Frontal cortex (tissue), 3 donors: ENCODE measurements at regions not wholly inside any gene's neighbourhood (a gene's known extent, or its start where the extent isn't known, plus 50 kb on each side); places are given as distances from the start of the nearest gene placed in this dataset.

ENCODE experiments used
- DNase-seq, 2 donors: peaks; one replicate each; pipeline ENCODE4 v3.0.0; 2012; ENCODE audit warnings: low spot score in 2 of 2
- FAIRE-seq: peaks from 2 replicates; lab custom pipeline; 2012; peaks lifted over from hg19 to GRCh38; lab: Jason Lieb, UNC
- donor health status: control.
- donor health status: control.
- donor health status: control.

DNA sequence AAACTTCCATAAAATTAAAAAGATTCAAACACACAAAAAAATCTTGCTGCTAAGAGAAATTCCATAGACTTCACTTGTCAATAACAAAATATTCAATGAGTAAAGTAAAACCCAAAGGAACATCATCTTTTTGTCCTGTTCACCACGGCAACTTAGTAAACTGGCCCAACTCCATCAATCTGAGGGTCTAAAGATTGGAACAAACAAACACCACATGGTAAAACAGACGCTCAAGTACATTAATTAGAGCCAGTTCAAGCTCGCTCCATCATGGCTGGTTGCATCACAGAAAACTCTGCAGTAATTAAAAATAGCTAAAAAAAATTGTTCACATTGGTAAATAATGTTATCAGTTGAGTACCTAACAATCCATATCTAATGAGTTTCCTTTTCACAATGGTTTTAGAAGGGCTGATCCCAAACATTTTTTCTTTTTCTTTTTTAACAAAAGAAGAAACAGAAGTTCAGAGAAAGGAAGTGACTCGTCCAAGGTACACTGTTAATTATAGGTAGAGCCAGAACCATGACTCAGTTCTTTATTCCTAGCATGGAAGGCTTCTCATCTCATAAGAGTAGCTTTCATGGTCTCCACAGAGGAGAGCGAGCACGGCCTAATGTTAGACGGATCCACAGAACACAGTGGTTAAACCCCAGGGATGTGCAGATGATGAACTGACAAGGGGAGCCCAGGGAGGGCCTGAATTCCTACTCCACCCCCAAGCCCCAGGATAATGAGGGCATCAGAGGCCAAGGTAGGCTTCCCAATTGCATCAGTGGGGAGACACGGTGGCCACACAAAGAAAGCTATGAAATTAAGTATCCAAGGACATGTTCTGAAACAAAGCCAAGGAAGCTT lies 79.2 kb upstream of the ARHGEF3 start:
- DNase-seq (no peak), FAIRE-seq (no peak)

DNA sequence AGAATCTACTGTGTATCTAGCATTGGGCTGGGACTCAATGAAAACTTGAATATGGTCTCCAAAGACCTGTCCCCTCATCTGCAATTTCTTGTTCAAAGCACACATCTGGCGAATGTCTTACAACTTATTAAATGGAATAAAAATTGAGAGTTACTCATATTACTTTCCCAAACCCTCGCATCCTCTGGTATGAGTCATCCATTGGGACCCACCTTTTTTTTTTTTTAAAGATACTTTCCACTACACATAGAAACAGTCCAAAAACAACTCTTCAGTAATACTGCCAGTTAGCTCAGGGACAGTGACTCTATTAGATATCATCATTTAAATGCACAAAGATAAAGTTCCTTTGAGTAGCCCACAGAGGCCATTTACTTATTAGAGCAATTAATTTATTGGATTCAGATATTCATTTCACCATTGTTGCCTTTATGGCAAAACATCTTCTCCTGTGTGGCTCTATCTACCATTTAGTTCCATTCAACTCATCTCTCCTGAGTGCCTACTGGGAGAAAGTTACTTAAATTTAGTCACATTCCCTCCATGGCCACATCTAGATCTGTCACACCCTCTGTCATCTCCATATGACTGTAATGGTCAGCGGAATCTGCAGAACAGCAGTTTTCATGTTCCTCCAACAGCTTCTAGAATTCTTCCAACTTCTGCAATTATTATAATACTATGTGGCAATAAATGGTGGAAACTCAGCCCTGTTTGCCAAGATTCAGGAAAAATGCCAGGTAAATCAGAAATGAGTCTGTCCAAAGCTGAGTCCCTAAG lies 77.9 kb upstream of the ARHGEF3 start:
- DNase-seq: no peak
- no peak for FAIRE-seq

DNA sequence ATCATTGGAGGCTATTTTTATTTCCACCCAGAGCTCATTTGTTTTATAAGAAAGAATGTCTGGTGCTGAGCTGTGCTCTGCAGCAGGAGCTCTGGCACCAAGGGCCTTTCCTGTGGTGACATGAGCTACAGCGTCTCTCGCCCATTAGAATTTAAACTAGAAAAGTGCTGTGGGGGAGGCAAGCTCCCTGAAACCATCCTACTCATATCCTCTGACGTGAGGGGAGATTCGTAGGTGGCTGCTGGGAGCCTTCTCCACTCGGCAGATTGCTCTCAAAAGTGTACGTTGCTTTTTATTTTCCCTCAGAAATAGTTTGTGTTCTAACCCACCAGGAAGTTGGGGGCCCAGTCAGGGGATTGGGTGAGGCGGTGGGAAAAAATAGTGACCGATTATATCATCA lies 76.3 kb upstream of the ARHGEF3 start:
- FAIRE-seq (no peak), DNase-seq (peak in 1 of 2 donors; percentile 19)

DNA sequence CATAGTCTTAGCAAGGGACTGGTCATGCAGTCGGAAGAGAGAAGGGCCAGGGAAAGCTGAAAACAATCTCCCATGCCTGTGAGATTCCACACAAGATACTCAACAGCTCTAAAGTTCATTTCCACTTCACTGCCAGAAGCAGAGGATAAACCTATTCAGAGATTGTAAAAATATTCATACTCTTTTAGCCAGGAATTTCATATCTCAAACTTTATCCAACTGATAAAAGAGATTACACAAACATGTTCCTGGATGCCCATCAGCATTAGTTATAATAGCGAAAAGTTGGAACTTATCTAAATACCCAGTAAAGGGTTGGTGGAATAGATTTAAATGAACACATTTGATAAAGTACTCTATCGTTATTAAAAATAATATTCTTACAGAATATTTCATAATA lies 75.2 kb upstream of the ARHGEF3 start:
- FAIRE-seq (no peak), DNase-seq (no peak)

DNA sequence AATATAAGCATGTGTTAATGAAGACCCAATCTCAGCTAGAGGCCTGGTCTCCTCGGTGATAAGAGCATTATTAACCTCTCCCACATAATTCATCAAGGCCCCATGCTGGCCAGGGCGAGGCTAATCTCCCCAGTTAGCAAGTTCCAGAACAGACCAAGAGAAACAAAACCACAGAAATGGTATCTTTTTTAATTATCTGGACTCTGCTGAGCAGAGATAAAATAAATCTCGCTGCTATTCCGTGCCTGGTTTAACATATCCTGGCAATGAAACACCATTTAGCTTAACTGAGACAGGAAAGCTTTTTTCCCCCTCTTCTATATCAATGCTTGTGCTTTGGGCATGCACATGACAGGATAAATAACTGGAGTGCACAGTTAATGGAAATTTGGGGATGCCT lies 72.5 kb upstream of the ARHGEF3 start:
- DNase-seq: no peak
- FAIRE-seq: no peak

DNA sequence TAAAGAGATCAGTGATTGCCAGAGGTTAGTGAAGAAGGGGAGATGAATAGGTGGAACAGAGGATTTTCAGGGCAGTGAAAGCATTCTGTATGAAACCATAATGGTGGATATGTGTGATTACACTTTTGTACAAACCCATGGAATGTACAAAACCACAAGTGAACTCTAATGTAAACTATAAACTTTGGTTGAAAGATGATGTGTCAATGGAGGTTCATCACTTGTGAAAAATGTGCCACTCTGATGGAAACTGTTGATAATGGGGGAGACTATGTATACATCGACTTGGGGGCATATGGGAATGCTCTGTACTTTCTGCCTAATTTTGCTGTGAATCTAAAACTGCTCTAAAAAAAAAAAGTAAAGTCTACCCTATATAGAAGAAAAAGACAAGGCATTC lies 68.7 kb upstream of the ARHGEF3 start:
- no peak for FAIRE-seq

DNA sequence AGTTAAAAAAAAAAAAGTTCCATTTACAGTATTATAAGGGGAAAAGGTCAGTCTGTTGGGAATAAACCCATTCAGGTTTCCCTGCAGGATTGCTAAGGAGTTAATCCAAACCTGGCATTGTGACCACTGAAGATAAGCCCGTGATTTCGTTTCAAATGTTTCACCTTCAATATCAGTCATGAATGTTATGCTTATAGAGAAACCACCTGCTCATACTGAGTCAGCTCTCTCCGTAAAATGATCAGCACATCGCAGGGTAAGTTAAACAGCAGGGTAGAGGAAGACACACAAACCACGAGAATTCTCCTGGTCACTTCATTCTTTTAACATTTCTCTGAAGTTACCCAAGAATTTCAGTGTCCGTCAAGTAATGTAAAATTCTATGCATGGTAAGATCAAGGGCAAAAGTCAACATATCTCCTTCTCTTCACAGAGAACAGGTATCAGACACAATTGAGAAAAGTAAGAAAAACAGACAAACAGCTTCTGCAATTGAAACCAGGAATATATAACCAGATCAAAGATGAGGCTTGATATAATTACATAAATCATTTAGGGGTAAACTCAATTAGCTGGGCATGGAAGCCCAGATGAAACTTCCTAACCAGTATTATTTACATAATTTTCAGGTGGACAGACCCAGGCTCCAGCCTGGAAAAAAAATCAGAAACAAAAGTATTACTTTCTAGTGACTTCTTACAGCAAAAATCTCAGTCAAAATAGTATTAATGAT lies 67.6 kb upstream of the ARHGEF3 start:
- FAIRE-seq (no peak), DNase-seq (no peak)

More for the DNA sequence above, 68.7 kb upstream of the ARHGEF3 start:
- no peak for DNase-seq

DNA sequence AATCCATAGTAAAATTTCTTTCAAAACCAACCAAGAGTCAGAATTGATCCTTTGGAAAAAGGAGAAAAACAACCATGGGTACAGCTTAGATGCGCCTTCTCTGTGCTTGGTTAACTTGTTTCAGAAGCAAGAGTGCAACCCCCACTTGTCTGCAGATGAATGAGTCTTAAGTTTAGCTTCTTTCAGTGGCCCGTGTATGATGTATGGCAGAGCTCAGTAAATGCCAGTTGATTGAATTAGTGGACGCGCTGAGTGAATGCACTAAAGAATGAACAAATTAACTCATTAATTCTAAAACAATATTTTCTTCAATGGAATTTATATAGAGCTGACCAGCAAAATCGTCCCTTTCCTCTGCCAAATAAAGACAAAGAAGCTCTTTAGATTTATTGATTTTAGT lies 67.0 kb upstream of the ARHGEF3 start:
- no peak for DNase-seq
- no peak for FAIRE-seq

DNA sequence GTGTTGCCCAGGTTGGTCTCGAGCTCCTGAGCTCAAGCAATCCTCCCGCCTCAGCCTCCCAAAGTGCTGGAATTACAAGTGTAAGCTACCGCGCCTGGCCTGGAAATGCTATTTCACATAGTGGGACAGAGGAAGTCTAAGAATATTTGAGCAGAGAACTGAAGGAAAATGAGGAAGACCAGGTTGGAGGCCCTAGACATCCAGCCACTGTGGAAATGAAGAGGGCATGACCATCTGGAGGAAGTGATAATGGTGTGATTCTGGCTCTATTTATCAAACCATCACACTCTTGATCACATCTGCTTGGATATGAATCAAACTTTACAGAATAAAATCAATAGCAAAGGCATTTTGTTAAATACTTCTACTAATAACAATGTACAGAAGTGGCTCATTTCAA lies 65.9 kb upstream of the ARHGEF3 start:
- FAIRE-seq (no peak), DNase-seq (no peak)

DNA sequence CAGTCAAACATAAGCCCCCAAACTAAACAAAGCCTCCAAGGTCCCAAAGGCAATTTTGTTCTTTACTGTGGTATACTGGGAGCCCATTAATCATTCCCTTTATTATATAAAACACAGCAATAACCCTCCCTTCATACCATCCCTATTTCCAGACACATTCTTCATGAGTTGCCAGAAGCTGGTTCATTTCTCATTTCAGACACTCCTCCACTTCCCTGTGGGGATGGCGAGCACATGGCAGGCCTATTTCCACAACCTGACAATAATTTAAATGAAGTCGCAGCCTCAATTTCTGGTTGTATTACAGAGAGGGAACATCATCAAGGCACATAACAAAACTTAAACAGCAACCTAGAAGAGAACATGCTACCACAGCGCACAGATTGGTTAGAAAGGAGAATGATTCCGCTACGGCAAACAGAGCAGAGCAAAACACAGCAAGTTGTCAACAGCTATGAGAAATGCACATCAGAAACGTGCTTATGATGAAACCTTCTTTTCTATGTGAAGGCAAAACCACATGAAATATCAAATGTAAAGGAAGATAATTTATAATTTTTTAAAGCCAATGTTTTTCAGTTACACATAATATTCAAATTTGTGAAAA lies 63.3 kb upstream of the ARHGEF3 start:
- FAIRE-seq (no peak), DNase-seq (no peak)

DNA sequence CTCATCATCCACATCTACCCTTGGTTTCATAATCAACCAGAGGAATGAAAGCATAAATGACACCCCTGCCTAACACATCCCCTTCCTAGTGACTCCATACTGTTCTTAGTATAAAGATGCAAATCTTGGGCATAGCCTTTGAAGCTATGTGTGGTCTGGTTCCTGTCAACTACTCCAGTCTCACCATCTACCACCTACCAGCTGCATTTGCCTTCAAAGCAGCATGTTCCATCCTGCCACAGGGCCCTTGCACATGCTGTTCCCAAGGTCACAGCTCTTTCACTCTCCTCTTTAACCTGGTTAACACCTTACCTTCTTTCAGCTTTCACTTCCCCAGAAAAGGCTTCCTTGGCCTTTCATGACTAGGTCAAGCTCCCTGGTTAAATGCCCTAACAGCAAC lies 62.3 kb upstream of the ARHGEF3 start:
- FAIRE-seq (no peak), DNase-seq (no peak)

DNA sequence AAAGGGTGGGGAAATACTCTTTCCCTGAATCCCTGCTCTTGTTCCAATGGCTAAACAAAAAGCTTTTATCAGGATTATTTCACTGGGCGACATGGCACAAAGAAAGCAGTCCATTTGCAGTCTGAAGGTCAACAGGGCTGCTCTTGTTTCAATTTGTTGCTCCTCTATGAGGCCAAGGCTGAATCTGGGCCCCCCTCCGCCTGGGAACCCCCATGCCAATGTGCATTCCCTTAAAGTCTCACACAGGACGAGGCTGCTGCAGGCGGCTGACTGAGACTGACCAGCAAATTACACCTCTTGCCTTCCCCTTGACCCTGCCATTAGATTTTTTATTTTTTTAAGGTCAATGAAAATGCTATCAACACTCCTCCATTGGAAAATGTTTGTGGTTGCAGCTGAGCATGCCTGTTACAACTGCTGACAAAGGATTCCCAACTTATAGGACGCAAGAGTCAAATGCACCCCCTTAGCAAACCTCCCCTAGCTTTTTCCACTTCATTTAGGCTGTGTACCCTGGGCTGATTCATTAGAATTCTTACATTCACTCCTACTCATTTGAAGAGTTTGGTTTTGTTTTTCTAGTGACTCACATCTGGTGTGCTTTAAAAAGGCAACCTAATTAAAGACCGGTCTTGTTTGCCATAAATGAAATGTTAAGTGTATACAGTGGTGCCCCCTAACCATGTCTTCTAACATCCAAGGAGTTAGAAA lies 60.8 kb upstream of the ARHGEF3 start:
- FAIRE-seq (no peak), DNase-seq (peak in 1 of 2 donors; percentile 6)

DNA sequence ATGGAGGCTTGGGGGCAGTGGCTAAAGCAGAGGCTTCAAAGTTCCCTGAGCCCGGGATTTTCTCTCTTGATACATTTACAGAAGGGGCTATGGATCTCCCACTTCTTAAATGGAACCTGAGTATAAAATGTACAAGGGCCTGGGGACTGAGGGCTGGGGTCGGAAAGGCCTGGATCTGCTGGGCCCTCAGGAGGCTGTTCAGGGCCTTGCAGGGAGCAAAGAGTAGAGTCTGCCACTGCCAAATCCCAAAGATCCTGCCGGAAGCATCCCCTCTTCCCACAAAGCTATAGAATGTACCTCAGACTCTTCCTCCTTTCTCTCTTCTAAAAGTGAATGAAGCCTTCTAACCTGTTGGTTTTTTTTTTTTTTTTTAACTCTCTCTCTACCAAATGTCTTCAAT lies 59.8 kb upstream of the ARHGEF3 start:
- FAIRE-seq (no peak), DNase-seq (no peak)

DNA sequence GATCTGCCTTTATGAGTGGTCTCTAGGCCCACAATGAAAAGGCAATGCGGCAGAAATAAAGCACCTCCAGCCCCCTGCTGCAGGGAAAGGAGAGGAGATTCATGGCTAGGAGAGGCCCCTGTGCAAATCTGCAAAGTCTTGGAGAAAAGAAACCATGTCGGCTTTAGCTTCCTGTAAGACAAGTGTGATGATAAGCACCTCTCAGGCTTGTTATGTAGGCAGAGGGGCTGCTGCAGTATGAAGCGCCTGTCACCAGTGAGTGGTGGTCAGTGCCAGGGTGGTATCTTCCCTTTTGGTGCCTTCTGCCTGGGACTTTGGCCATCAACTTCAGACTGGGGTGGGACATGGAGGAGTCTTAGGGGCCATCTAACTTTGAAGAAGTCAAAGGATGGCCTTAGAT lies 59.2 kb upstream of the ARHGEF3 start:
- DNase-seq (no peak), FAIRE-seq (no peak)

DNA sequence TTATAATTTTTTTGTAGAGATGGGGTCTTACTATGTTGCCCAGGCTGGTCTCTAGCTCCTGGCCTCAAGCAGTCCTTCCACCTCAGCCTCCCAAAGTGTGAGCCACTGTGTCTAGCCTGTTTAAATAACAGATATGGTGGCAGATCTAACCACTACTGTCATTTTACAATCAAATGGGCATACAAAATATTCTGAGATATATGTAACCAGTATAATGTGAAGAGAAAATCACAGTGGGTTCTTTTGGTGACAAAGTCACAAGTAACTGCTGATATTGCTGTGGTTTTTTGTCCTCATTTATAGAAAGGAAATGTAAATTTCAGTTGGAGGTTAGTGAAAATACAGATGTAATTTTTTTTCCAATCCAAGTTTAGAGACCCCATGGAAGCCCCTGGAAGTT lies 58.6 kb upstream of the ARHGEF3 start:
- DNase-seq (no peak), FAIRE-seq (no peak)

DNA sequence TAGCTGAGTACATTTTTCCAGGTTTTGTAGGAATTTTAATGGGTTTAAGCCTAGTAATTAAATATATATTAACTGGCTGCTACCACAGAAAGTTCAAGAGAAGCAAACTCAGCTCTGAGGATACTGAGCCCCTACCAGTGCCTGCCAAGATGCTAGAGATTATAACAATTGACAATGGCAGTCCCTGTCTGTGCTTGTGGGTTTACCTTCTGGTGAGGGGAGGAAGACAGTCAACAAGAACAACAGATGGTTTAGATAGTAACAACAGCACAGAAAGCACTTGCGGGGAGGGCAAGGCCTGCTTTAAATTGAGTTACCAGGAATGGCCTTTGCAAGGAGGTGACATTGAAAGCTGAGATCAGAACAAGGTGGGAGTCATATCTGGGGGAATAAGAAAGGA lies 56.6 kb upstream of the ARHGEF3 start:
- DNase-seq (no peak), FAIRE-seq (no peak)

DNA sequence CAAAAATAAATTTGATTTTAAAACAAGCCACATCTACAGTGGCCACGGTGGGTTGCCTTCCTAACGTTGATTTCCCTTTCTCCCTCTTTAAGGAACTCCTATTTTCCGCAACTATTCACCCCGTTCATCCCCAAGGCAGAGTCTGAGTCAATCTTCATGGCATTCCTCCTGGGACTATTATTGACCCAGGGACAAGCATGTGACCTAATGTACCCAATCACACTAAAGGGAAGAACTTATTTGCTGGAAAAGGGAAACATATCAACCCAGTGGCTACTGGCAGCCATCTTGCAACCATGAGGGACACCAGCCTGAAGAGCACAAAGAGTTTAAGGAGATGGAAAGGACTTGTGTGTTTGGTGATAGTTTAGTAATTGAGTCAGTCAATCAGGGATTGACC lies 55.4 kb upstream of the ARHGEF3 start:
- DNase-seq (no peak), FAIRE-seq (no peak)

DNA sequence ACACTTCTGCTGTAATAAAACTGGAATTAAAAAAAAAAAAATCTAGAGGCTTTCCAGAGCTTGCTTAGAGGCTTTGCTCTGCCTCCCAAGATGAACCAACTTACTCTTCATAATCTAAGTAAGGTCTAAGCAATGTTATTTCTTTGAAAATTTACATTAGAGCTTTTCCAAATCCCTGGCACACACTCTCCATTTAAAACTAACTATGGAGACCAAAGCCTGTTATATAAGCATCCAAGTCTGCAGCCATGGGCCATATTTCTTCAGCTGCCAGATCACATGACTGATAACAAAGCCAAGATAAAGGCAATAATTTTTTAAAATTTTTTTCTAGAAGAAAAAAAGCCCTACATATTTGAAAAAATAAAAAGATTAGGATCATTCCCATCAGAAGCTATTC lies 55.0 kb upstream of the ARHGEF3 start:
- DNase-seq (no peak), FAIRE-seq (no peak)

DNA sequence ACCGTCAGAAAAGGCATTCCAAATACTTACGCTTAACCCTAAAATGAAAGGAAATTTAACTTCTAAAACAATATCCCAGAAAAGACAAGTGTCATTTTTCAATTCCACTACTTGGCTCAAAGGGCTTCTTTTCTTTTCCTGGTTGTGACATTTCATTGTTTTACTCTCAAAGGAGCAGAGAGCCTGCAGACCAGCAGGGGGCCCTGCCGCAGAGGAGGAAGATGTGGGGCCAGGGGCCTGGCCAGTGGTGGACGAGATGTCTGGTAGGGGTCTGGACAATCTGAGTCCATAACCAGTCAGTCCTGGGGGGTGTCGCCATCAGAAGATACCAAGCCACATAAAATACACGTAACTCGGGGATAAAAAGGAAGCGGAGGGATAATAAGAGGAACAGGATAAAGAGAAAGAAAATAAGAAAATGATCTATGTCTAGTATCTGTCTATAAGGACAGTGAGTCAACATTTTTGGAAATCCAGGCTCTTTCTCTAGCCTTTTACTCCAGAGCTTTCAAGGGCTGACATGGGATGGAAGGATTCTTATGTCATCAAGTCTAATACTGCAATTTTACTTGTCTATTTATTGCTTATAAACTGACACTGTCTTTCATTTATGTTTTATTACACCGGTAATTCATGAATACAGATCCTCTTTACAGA lies 54.2 kb upstream of the ARHGEF3 start:
- DNase-seq (no peak), FAIRE-seq (no peak)
